SK-N-SH treated with all-trans-retinoic acid at 6 μM for 48 hours (cell line): ENCODE measurements at regions not wholly inside any gene's neighbourhood (a gene's known extent, or its start where the extent isn't known, plus 50 kb on each side); places are given as distances from the start of the nearest gene placed in this dataset.
"Not testable (repeated sequence)": the region's sequence is repeated elsewhere in the genome, so short reads cannot be mapped to it uniquely, and the experiment has no call there.

Source experiments
- ZFP30 ChIP-seq: fragments of 450-650 bp; formaldehyde crosslinking; IDR thresholded peaks from 2 replicates; pipeline ENCODE4 v1.5.0; 2022; ENCODE audit warnings: mild to moderate bottlenecking, moderate library complexity
- ZNF565 ChIP-seq: fragments of 450-650 bp; formaldehyde crosslinking; conservative IDR thresholded peaks from 2 replicates; pipeline ENCODE4 v1.5.0; 2020; ENCODE audit warnings: low read depth, mild to moderate bottlenecking, moderate library complexity

- not testable (repeated sequence) for TF ChIP-seq ZNF565 (CRISPR knock-in tag); ZFP30
These were observed 132.5 kb downstream of the CWH43 start for GRCh38 chr4:49118379-49119212.
